ENCODE measurements at regions not wholly inside any gene's neighbourhood (a gene's known extent, or its start where the extent isn't known, plus 50 kb on each side); places are given as distances from the start of the nearest gene placed in this dataset.

GRCh38 chr20:39394461-39394860 is 432.3 kb downstream of the DHX35 start:
- DNase-seq (ENCODE audit: extremely low read depth in 1 of 2, low read depth in 1 of 2): no peak

GRCh38 chr20:39390186-39390585 is 428.0 kb downstream of the DHX35 start:
- DNase-seq (ENCODE audit: extremely low read depth in 1 of 2, low read depth in 1 of 2): no peak

GRCh38 chr20:39381595-39381994 is 419.5 kb downstream of the DHX35 start:
- no peak for DNase-seq (ENCODE audit: extremely low read depth in 1 of 2, low read depth in 1 of 2)

- DNase-seq (ENCODE audit: extremely low read depth in 1 of 2, low read depth in 1 of 2): no peak
These were observed 416.6 kb downstream of the DHX35 start for GRCh38 chr20:39378776-39379175.

GRCh38 chr20:39376788-39377187 is 414.6 kb downstream of the DHX35 start:
- no peak for DNase-seq (ENCODE audit: extremely low read depth in 1 of 2, low read depth in 1 of 2)

- DNase-seq (ENCODE audit: extremely low read depth in 1 of 2, low read depth in 1 of 2): no peak
These were observed 402.2 kb downstream of the DHX35 start for GRCh38 chr20:39364320-39364719.

- DNase-seq (ENCODE audit: extremely low read depth in 1 of 2, low read depth in 1 of 2): no peak
These were observed 398.0 kb downstream of the DHX35 start for GRCh38 chr20:39359981-39360620.

- no peak for DNase-seq (ENCODE audit: extremely low read depth in 1 of 2, low read depth in 1 of 2)
These were observed 395.9 kb downstream of the DHX35 start for GRCh38 chr20:39358052-39358451.

GRCh38 chr20:39356908-39357307 is 394.8 kb downstream of the DHX35 start:
- DNase-seq (ENCODE audit: extremely low read depth in 1 of 2, low read depth in 1 of 2): no peak

- DNase-seq (ENCODE audit: extremely low read depth in 1 of 2, low read depth in 1 of 2): no peak
These were observed 387.1 kb downstream of the DHX35 start for GRCh38 chr20:39349240-39349639.

GRCh38 chr20:39347626-39348025 is 385.5 kb downstream of the DHX35 start:
- DNase-seq (ENCODE audit: extremely low read depth in 1 of 2, low read depth in 1 of 2): no peak

GRCh38 chr20:39342463-39342862 is 380.3 kb downstream of the DHX35 start:
- no peak for DNase-seq (ENCODE audit: extremely low read depth in 1 of 2, low read depth in 1 of 2)

- DNase-seq (ENCODE audit: extremely low read depth in 1 of 2, low read depth in 1 of 2): no peak
These were observed 376.6 kb downstream of the DHX35 start for GRCh38 chr20:39338469-39339376.

- no peak for DNase-seq (ENCODE audit: extremely low read depth in 1 of 2, low read depth in 1 of 2)
These were observed 371.1 kb downstream of the DHX35 start for GRCh38 chr20:39333211-39333610.

GRCh38 chr20:39328347-39328746 is 366.2 kb downstream of the DHX35 start:
- DNase-seq (ENCODE audit: extremely low read depth in 1 of 2, low read depth in 1 of 2): no peak

- DNase-seq (ENCODE audit: extremely low read depth in 1 of 2, low read depth in 1 of 2): no peak
These were observed 363.9 kb downstream of the DHX35 start for GRCh38 chr20:39326050-39326449.

- no peak for DNase-seq (ENCODE audit: extremely low read depth in 1 of 2, low read depth in 1 of 2)
These were observed 356.8 kb downstream of the DHX35 start for GRCh38 chr20:39318911-39319310.

GRCh38 chr20:39312676-39313075 is 350.5 kb downstream of the DHX35 start:
- DNase-seq (ENCODE audit: extremely low read depth in 1 of 2, low read depth in 1 of 2): no peak

GRCh38 chr20:39311851-39312506 is 349.8 kb downstream of the DHX35 start:
- no peak for DNase-seq (ENCODE audit: extremely low read depth in 1 of 2, low read depth in 1 of 2)

GRCh38 chr20:39310363-39310995 is 348.3 kb downstream of the DHX35 start:
- no peak for DNase-seq (ENCODE audit: extremely low read depth in 1 of 2, low read depth in 1 of 2)

GRCh38 chr20:39309458-39309857 is 347.3 kb downstream of the DHX35 start:
- DNase-seq (ENCODE audit: extremely low read depth in 1 of 2, low read depth in 1 of 2): no peak

All from activated CD8-positive, alpha-beta memory T cell treated with anti-CD3 and anti-CD28 coated beads for 1 hour (primary cell).